ENCODE measurements at regions not wholly inside any gene's neighbourhood (a gene's known extent, or its start where the extent isn't known, plus 50 kb on each side); places are given as distances from the start of the nearest gene placed in this dataset.
A peak's percentile ranks its signal among the peaks of the same experiment; 100 is the strongest.

DNA sequence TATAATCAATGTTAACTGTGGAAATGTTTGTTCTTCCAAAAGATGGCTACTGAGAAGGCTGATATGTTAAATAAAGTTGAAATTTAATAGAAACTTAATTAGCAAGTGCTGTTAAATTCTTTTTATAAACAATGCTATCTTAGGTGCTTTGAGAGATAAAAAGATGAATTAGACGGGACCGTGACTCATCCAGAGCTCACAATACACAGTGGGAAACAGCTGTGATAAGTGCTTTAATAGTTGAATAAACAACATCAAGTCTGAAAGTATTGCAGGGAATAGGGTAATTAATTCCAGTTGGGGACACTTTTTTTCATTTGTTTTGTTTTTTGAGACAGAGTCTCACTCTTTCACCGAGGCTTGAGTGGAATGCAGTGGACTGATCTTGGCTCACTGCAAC is 85.5 kb upstream of the DTNA start:
- H3K9ac ChIP-seq (ENCODE audit: low read depth, low read length) = no peak overlapping the region
- no peak overlapping the region for H2AK5ac ChIP-seq (ENCODE audit: low read depth, low read length)
- no peak overlapping the region for H2BK5ac ChIP-seq (ENCODE audit: low read depth, low read length, poor library complexity, severe bottlenecking)
- POLR2A ChIA-PET (ENCODE audit: unreplicated experiment) = no interaction called here
- no peak overlapping the region for H3K14ac ChIP-seq (replicated peaks; ENCODE audit: low read depth, low read length)
- no peak overlapping the region for H2AK9ac ChIP-seq (replicated peaks; ENCODE audit: low read depth, low read length, poor library complexity)
- in situ Hi-C loops (cut with MboI; ENCODE audit: low sequenced_read_pairs) = no loop called here
- BruUV-seq (replicated peaks) = no TSS peak
- H3K18ac ChIP-seq (ENCODE audit: low read depth, low read length) = no peak overlapping the region
- H4K8ac ChIP-seq (ENCODE audit: low read depth in 2 of 2, low read length in 2 of 2) = no peak overlapping the region
- H3K4me2 ChIP-seq (ENCODE audit: low read depth, low read length) = no peak overlapping the region
- H3K56ac ChIP-seq (ENCODE audit: extremely low read depth, insufficient read depth, low read length) = no peak overlapping the region
- no peak overlapping the region for H2AFZ ChIP-seq (replicated peaks; ENCODE audit: low read length, poor library complexity)
- dilution Hi-C loops (cut with HindIII; ENCODE audit: low sequenced_read_pairs, unreplicated experiment) = no loop called here
- peak; percentile 4 for DNase-seq
- no peaks in the 10 kb centered on the region for H4K20me1 ChIP-seq (ENCODE audit: insufficient read depth, low read length)
- TF ChIP-seq MAZ (IDR thresholded peaks at IDR 0.05; ENCODE audit: borderline replicate concordance, low read depth, low read length) = no peak
- TF ChIP-seq BHLHE40 (IDR thresholded peaks at IDR 0.05; ENCODE audit: low read depth, low read length) = no peak
- TF ChIP-seq SMC3 (IDR thresholded peaks at IDR 0.05; ENCODE audit: low read depth, low read length) = no peak
- CTCF ChIA-PET = no interaction called here
- peaks cover 2% of the 10 kb centered on the region; the same call in 1 of the 2 replicates for H3K27me3 ChIP-seq (ENCODE audit: control insufficient read depth, insufficient read depth, low read length)
- no peaks in the 10 kb centered on the region for H3K4me1 ChIP-seq (ENCODE audit: control insufficient read depth, insufficient read depth, low read length)
- peaks cover 3% of the 10 kb centered on the region; the same call in 1 of the 2 replicates for H3K9me3 ChIP-seq (ENCODE audit: control insufficient read depth, insufficient read depth, low read length)
- H3K27ac ChIP-seq (ENCODE audit: insufficient read depth, low read length) = no peak overlapping the region
- no peak overlapping the region for H2BK120ac ChIP-seq (ENCODE audit: low read depth, low read length)
- intact Hi-C loops (cut with micrococcal nuclease) = no loop called here
- H3K9me1 ChIP-seq (ENCODE audit: insufficient read depth, low read length) = no peaks in the 10 kb centered on the region
- WGBS, 2 experiments (ENCODE audit: extremely low coverage in 2 of 2, insufficient read length in 1 of 2) = no CpG with 5 or more reads among the region's 3 CpGs
- H3K4ac ChIP-seq (ENCODE audit: low read depth, low read length) = no peak overlapping the region
- H3K79me1 ChIP-seq (ENCODE audit: low read depth in 1 of 2, low read length in 2 of 2) = no peaks in the 10 kb centered on the region
- H3K4me3 ChIP-seq (ENCODE audit: insufficient read depth, low read depth, low read length) = no peak overlapping the region
- H4K5ac ChIP-seq (ENCODE audit: low read depth, low read length) = no peak overlapping the region
- H3K36me3 ChIP-seq (ENCODE audit: control insufficient read depth, insufficient read depth, low read length) = no peaks in the 10 kb centered on the region
- H2BK15ac ChIP-seq (ENCODE audit: low read depth, low read length) = no peak overlapping the region
- H4K91ac ChIP-seq (ENCODE audit: insufficient read depth, low read depth, low read length) = no peak overlapping the region
- no peak overlapping the region for H3K23ac ChIP-seq (ENCODE audit: low read depth, low read length)
- no peak for ATAC-seq (ENCODE audit: low read depth)
- no peak overlapping the region for H2BK20ac ChIP-seq (ENCODE audit: low read depth, low read length)
